ENCODE measurements at regions not wholly inside any gene's neighbourhood (a gene's known extent, or its start where the extent isn't known, plus 50 kb on each side); places are given as distances from the start of the nearest gene placed in this dataset.

DNA sequence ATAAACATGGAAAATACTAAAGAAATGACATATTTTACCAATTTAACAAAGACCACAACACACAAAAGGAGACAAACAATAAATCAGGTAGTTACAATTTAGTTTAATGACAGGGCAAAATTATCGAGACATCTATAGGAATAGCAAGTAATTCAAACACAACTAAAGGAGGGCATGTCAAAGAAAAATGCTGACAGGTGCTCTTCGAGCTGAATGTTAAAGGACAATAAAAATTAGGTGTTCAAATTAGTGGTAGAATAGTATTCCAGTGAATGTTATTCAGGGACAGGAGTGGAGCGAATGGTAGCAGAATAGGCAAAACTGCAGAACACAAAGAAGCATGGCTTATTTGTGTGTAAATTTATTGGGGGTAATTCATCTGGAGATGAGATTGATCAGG, 1004.3 kb upstream of the FBXO33 start:
- Histone ChIP-seq H3K27me3 (replicated peaks; ENCODE audit: control insufficient read depth, insufficient read depth, low read length) (no peaks in the 10 kb centered on the region), H3K36me3 (ENCODE audit: control insufficient read depth, insufficient read depth, low read length) (no peaks in the 10 kb centered on the region), H3K4me3 (replicated peaks; ENCODE audit: low read depth, low read length) (no peak overlapping the region)
- TF ChIP-seq, protein P1, sequence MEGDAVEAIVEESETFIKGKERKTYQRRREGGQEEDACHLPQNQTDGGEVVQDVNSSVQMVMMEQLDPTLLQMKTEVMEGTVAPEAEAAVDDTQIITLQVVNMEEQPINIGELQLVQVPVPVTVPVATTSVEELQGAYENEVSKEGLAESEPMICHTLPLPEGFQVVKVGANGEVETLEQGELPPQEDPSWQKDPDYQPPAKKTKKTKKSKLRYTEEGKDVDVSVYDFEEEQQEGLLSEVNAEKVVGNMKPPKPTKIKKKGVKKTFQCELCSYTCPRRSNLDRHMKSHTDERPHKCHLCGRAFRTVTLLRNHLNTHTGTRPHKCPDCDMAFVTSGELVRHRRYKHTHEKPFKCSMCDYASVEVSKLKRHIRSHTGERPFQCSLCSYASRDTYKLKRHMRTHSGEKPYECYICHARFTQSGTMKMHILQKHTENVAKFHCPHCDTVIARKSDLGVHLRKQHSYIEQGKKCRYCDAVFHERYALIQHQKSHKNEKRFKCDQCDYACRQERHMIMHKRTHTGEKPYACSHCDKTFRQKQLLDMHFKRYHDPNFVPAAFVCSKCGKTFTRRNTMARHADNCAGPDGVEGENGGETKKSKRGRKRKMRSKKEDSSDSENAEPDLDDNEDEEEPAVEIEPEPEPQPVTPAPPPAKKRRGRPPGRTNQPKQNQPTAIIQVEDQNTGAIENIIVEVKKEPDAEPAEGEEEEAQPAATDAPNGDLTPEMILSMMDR (IDR thresholded peaks at IDR 0.05; ENCODE audit: insufficient read depth, low read length, poor library complexity, severe bottlenecking) = no peak
- DNase-seq (ENCODE audit: extremely low read depth, insufficient read length) = no peak

DNA sequence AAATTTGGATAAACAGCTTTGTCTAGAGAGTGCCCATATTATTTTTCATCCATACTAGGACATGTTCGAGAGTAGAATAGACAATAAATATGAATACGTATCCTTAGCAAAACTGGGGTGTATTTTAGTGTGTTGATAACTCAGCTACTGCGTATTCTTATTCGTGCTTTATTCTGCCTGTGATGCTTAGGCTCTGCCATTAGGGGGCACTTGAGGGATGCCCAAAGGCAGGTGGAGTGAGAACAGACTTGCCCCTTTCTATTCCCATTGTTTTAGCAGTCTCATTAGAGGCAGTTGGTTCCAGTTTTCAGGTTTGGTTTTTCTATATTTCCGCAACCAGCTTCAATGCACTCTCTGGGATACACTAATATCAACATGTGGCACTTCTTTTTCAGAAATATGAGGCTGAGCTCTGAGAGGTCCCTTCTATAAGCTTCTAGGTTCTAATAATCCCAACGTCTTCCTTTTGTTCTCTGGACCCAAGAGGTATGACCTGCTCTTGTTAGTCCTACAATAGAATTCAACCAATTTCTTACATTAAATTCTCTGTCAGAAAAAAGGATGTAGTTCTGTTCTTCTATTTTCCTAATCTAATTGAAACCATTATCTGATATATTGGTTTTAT, 985.7 kb upstream of the FBXO33 start:
- TF ChIP-seq, protein P1 (IDR thresholded peaks at IDR 0.05; ENCODE audit: insufficient read depth, low read length, poor library complexity, severe bottlenecking) = peak; percentile 16
- no peak for DNase-seq (ENCODE audit: extremely low read depth, insufficient read length)
- no peak overlapping the region for H3K4me3 ChIP-seq (replicated peaks; ENCODE audit: low read depth, low read length)

GRCh38 chr14:40416565-40416964, 984.3 kb upstream of the FBXO33 start:
- H3K36me3 ChIP-seq (ENCODE audit: control insufficient read depth, insufficient read depth, low read length) = no peaks in the 10 kb centered on the region
- H3K4me3 ChIP-seq (replicated peaks; ENCODE audit: low read depth, low read length) = no peak overlapping the region
- no peak for DNase-seq (ENCODE audit: extremely low read depth, insufficient read length)
- TF ChIP-seq, protein P1 (IDR thresholded peaks at IDR 0.05; ENCODE audit: insufficient read depth, low read length, poor library complexity, severe bottlenecking) = no peak
- H3K27me3 ChIP-seq (replicated peaks; ENCODE audit: control insufficient read depth, insufficient read depth, low read length) = no peaks in the 10 kb centered on the region

More for the DNA sequence above, 985.7 kb upstream of the FBXO33 start:
- no peaks in the 10 kb centered on the region for H3K27me3 ChIP-seq (replicated peaks; ENCODE audit: control insufficient read depth, insufficient read depth, low read length)
- no peaks in the 10 kb centered on the region for H3K36me3 ChIP-seq (ENCODE audit: control insufficient read depth, insufficient read depth, low read length)

DNA sequence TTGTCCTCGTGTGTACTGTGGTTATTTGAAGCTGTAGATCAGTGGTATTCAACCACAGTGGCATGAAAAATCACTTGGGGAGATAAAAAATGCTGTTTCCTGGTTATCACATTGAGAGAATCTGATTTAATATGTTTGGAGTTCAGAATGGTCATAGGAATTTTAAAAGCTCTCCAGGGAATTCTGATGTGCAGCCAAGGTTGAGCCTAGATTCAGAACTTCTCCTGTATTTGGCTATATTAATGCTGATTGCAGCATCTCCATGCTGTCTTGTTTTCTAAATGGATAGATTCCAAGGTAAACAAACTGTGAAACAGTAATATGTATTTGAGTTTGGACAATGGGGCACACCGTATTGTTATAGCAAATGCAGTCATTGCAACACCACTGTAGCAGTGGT, 982.2 kb upstream of the FBXO33 start:
- no peaks in the 10 kb centered on the region for H3K27me3 ChIP-seq (replicated peaks; ENCODE audit: control insufficient read depth, insufficient read depth, low read length)
- no peak overlapping the region for H3K4me3 ChIP-seq (replicated peaks; ENCODE audit: low read depth, low read length)
- DNase-seq (ENCODE audit: extremely low read depth, insufficient read length) = no peak
- H3K36me3 ChIP-seq (ENCODE audit: control insufficient read depth, insufficient read depth, low read length) = no peaks in the 10 kb centered on the region
- TF ChIP-seq, protein P1 (IDR thresholded peaks at IDR 0.05; ENCODE audit: insufficient read depth, low read length, poor library complexity, severe bottlenecking) = no peak

DNA sequence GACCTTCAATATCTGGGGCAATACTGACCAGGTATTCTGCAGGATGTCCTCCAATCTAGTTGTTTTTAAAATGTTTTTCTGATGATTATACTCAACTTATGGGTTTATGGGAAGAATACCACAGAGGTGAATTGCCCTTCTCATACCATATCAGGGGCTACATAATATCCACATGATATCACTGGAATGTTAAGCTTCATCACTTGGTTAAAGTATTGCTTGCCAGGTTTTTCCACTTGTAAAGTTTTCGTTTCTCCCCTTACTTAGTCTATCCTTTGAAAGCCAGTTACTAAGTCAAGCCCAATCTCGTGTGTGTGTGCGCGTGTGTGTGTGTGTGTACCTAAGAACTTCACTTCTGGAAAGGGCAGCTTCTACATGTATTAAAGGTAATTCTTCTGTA, 980.9 kb upstream of the FBXO33 start:
- TF ChIP-seq, protein P1 (IDR thresholded peaks at IDR 0.05; ENCODE audit: insufficient read depth, low read length, poor library complexity, severe bottlenecking) = no peak
- Histone ChIP-seq H3K27me3 (replicated peaks; ENCODE audit: control insufficient read depth, insufficient read depth, low read length) (no peaks in the 10 kb centered on the region), H3K36me3 (ENCODE audit: control insufficient read depth, insufficient read depth, low read length) (no peaks in the 10 kb centered on the region), H3K4me3 (replicated peaks; ENCODE audit: low read depth, low read length) (no peak overlapping the region)
- DNase-seq (ENCODE audit: extremely low read depth, insufficient read length) = no peak

DNA sequence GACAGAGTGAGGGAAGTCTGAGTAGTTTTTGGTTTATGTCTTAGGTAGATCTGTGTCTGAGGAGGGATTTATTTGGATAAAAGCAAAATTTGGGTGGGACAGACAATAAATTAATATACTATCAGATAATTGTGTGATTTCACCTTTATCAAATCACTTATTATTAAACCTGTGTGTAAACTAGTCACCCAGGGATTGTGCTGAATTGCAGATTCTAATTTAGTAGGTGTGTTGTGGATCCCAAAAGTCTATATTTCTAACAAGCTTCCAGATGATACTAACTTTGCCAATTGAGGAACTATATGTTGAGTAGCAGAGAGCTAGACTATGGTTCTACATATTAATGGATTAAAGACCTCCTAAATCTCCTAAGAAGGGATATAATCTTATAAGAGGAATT, 978.5 kb upstream of the FBXO33 start:
- H3K36me3 ChIP-seq (ENCODE audit: control insufficient read depth, insufficient read depth, low read length) = no peaks in the 10 kb centered on the region
- no peaks in the 10 kb centered on the region for H3K27me3 ChIP-seq (replicated peaks; ENCODE audit: control insufficient read depth, insufficient read depth, low read length)
- no peak for DNase-seq (ENCODE audit: extremely low read depth, insufficient read length)
- H3K4me3 ChIP-seq (replicated peaks; ENCODE audit: low read depth, low read length) = no peak overlapping the region
- TF ChIP-seq, protein P1 (IDR thresholded peaks at IDR 0.05; ENCODE audit: insufficient read depth, low read length, poor library complexity, severe bottlenecking) = no peak

All from GM06990 (cell line).